GM13976 (cell line): ENCODE measurements at regions not wholly inside any gene's neighbourhood (a gene's known extent, or its start where the extent isn't known, plus 50 kb on each side); places are given as distances from the start of the nearest gene placed in this dataset.

Source experiments
- DNase-seq: peaks from one replicate; pipeline ENCODE4 v3.0.0; 2012; ENCODE audit warnings: low spot score
- in situ Hi-C: fragments of 300-500 bp; cut with MboI; formaldehyde crosslinking; loops from one replicate; pipeline ENCODE4 v1.12.0; 2022; ENCODE audit warnings: low sequenced_read_pairs, mixed read lengths, inconsistent platforms; ENCODE audit not compliant: unreplicated experiment
- TF ChIP-seq, protein P1 (sequence below): IDR thresholded peaks from 2 replicates; pipeline ENCODE4 v1.5.1; 2012; ENCODE audit warnings: borderline replicate concordance, mild to moderate bottlenecking; ENCODE audit not compliant: insufficient read depth; ENCODE audit errors: extremely low read depth, missing control alignments, control extremely low read depth

- TF ChIP-seq, protein P1, sequence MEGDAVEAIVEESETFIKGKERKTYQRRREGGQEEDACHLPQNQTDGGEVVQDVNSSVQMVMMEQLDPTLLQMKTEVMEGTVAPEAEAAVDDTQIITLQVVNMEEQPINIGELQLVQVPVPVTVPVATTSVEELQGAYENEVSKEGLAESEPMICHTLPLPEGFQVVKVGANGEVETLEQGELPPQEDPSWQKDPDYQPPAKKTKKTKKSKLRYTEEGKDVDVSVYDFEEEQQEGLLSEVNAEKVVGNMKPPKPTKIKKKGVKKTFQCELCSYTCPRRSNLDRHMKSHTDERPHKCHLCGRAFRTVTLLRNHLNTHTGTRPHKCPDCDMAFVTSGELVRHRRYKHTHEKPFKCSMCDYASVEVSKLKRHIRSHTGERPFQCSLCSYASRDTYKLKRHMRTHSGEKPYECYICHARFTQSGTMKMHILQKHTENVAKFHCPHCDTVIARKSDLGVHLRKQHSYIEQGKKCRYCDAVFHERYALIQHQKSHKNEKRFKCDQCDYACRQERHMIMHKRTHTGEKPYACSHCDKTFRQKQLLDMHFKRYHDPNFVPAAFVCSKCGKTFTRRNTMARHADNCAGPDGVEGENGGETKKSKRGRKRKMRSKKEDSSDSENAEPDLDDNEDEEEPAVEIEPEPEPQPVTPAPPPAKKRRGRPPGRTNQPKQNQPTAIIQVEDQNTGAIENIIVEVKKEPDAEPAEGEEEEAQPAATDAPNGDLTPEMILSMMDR: no peak
- no peak for DNase-seq
- in situ Hi-C loops: no loop called here
Measured at GRCh38 chr10:34869135-34869836, 54.2 kb upstream of the PARD3 start.

DNA sequence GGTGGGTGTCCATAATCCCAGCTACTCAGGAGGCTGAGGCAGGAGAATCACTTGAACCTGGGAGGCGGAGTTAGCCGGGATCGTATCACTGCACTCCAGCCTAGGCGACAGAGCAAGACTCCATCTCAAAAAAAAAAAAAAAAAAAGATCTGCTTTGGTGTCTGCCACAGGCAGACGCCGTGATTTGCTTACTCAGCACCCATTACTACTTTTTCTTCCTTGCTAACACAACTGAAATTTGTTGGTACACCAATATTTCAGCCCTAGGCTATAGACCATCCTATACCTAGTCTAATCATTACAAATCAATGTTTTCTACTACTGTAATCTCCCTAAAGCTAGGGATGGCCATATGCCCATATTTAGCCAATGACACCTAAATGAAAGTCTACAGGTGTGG lies 53.5 kb upstream of the PARD3 start:
- TF ChIP-seq, protein P1: no peak
- no peak for DNase-seq

DNA sequence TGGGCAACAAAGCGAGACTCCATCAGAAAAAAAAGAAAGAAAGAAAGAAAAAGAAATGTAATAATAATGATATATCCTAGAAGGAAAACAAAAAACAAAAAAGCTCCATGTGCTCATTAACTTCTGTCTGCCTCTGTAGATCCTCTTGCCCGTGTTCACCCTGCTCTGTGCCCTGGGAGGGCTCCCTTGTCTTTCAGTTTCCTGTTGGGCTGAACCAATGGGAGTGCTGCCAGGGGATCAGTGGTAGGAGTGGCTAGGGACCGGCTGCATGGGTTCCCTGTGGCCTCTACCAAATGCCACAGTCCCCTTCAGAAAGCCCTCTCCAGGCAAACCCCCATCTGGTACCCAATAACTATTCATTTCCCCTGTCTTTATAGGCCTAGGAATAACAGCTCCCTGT lies 51.8 kb upstream of the PARD3 start:
- no peak for DNase-seq
- TF ChIP-seq, protein P1: no peak
- in situ Hi-C loops: no loop called here

More for the DNA sequence above, 53.5 kb upstream of the PARD3 start:
- in situ Hi-C loops: no loop called here
